A549 (cell line): ENCODE measurements at regions not wholly inside any gene's neighbourhood (a gene's known extent, or its start where the extent isn't known, plus 50 kb on each side); places are given as distances from the start of the nearest gene placed in this dataset.

Experiments
- BHLHE40 ChIP-seq: IDR thresholded peaks from 2 replicates; pipeline ENCODE4 v1.6.1; 2012; ENCODE audit warnings: low read depth, low read length, inconsistent platforms
- CHD2 ChIP-seq: fragments of 150-350 bp; IDR thresholded peaks from 2 replicates; pipeline ENCODE4 v1.6.1; 2014; ENCODE audit warnings: low read length; ENCODE audit not compliant: partially characterized antibody
- CTCF ChIP-seq: fragments of >200 bp; sonication (Bioruptor Twin); formaldehyde crosslinking; IDR thresholded peaks from 3 replicates; pipeline ENCODE4 v1.5.1; 2016
- EP300 ChIP-seq, 2 experiments: fragments of >200 bp; sonication (Bioruptor Twin); formaldehyde crosslinking; IDR thresholded peaks; 2 replicates in 1 of 2; 3 replicates in 1 of 2; pipeline ENCODE4 v1.6.1; 2016 to 2017
- ESRRA ChIP-seq: fragments of 150-350 bp; IDR thresholded peaks from 2 replicates; pipeline ENCODE4 v1.6.1; 2014; ENCODE audit warnings: mild to moderate bottlenecking, low read length, borderline replicate concordance
- HDAC2 ChIP-seq: fragments of 200-600 bp; sonication (generic); IDR thresholded peaks from 2 replicates; pipeline ENCODE4 v1.6.1; 2016
- HOXB13 ChIP-seq: fragments of 250-450 bp; sonication (Bioruptor Pico); IDR thresholded peaks from 2 replicates; pipeline ENCODE4 v1.5.0; 2020; ENCODE audit warnings: low read depth, mild to moderate bottlenecking, moderate library complexity
- MAX ChIP-seq: IDR thresholded peaks from 2 replicates; pipeline ENCODE4 v1.6.1; 2012
- PBX3 ChIP-seq: IDR thresholded peaks from 2 replicates; pipeline ENCODE4 v1.6.1; 2012
- POLR2A ChIP-seq: IDR thresholded peaks from 2 replicates; pipeline ENCODE4 v1.6.1; 2012; ENCODE audit warnings: mild to moderate bottlenecking, low read length
- RAD21 ChIP-seq, 2 experiments: fragments of >200 bp in 1 of 2; sonication (Bioruptor Twin) in 1 of 2; formaldehyde crosslinking in 1 of 2; IDR thresholded peaks in 1 of 2; conservative IDR thresholded peaks in 1 of 2; 2 replicates in 1 of 2; 3 replicates in 1 of 2; pipeline ENCODE4 v1.6.1; 2012 to 2018; ENCODE audit warnings: inconsistent platforms in 1 of 2
- REST ChIP-seq: fragments of 200-600 bp; sonication (generic); IDR thresholded peaks from 2 replicates; pipeline ENCODE4 v1.6.1; 2016; ENCODE audit warnings: antibody characterized with exemption, mild to moderate bottlenecking, moderate library complexity
- SMC3 ChIP-seq: fragments of >200 bp; sonication (Bioruptor Twin); formaldehyde crosslinking; IDR thresholded peaks from 3 replicates; pipeline ENCODE4 v1.6.1; 2018; ENCODE audit warnings: inconsistent platforms

GRCh38 chr6:87829622-87830121 lies 127.6 kb upstream of the AKIRIN2 start:
- no peak for TF ChIP-seq BHLHE40
- TF ChIP-seq RAD21 (conservative IDR thresholded peaks at IDR 0.05 in 1 of 2, IDR thresholded peaks at IDR 0.05 in 1 of 2) = no peak
- TF ChIP-seq CTCF = no peak
- no peak for TF ChIP-seq PBX3
- TF ChIP-seq ESRRA = no peak
- TF ChIP-seq CHD2 = no peak
- no peak for TF ChIP-seq EP300 (IDR thresholded peaks at IDR 0.05)
- no peak for TF ChIP-seq REST
- no peak for TF ChIP-seq HOXB13
- no peak for TF ChIP-seq POLR2A
- TF ChIP-seq MAX = no peak
- TF ChIP-seq SMC3 = no peak
- no peak for TF ChIP-seq HDAC2
